ENCODE measurements at regions not wholly inside any gene's neighbourhood (a gene's known extent, or its start where the extent isn't known, plus 50 kb on each side); places are given as distances from the start of the nearest gene placed in this dataset.

- TF ChIP-seq CTCF (IDR thresholded peaks at IDR 0.05): peak; percentile 21 to 53 (median 42)
- no peak for TF ChIP-seq POLR2A (IDR thresholded peaks at IDR 0.05)
Measured at GRCh38 chr3:72665701-72666446, 182.4 kb downstream of the SHQ1 start.

Measured in testis (tissue), 2 donors.